Fibroblast of lung (primary cell): ENCODE measurements at regions not wholly inside any gene's neighbourhood (a gene's known extent, or its start where the extent isn't known, plus 50 kb on each side); places are given as distances from the start of the nearest gene placed in this dataset.

Experiments used
- EZH2 ChIP-seq: IDR thresholded peaks from 2 replicates; pipeline ENCODE4 v1.5.1; 2012; ENCODE audit warnings: low read length, control low read depth, mild to moderate bottlenecking; ENCODE audit errors: missing control alignments
- TF ChIP-seq, protein P1 (sequence below), 2 donors: IDR thresholded peaks in 1 of 2; conservative IDR thresholded peaks in 1 of 2; 1 replicate in 1 of 2; 2 replicates in 1 of 2; pipeline ENCODE4 v1.5.1; 2011 to 2012; ENCODE audit warnings: low read length in 2 of 2, control low read depth in 1 of 2, inconsistent platforms in 1 of 2, low read depth in 1 of 2, mild to moderate bottlenecking in 1 of 2

DNA sequence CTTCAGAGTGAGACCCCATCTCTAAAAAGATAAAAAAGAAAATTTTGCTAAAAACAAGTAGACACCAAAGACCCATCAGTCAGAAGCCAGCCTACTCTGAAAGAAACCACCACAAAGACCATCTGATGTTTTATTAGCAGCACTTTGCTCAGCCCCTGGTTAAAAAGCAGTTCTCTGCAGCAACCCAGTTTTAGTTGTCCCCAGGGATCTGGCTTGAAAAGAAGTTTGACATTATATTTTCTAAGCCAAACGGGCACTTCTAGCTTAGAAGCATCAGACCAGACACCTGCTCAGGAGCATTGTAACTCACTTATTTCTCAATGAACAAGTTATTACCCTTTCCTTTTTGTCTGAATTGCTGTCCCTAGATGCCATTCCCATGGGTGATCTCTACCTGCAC, 164.2 kb upstream of the ETAA1 start:
- TF ChIP-seq EZH2 = no peak
- TF ChIP-seq, protein P1, sequence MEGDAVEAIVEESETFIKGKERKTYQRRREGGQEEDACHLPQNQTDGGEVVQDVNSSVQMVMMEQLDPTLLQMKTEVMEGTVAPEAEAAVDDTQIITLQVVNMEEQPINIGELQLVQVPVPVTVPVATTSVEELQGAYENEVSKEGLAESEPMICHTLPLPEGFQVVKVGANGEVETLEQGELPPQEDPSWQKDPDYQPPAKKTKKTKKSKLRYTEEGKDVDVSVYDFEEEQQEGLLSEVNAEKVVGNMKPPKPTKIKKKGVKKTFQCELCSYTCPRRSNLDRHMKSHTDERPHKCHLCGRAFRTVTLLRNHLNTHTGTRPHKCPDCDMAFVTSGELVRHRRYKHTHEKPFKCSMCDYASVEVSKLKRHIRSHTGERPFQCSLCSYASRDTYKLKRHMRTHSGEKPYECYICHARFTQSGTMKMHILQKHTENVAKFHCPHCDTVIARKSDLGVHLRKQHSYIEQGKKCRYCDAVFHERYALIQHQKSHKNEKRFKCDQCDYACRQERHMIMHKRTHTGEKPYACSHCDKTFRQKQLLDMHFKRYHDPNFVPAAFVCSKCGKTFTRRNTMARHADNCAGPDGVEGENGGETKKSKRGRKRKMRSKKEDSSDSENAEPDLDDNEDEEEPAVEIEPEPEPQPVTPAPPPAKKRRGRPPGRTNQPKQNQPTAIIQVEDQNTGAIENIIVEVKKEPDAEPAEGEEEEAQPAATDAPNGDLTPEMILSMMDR (conservative IDR thresholded peaks at IDR 0.05 in 1 of 2, IDR thresholded peaks at IDR 0.05 in 1 of 2; ENCODE audit: low read depth in 1 of 2, low read length in 2 of 2) = no peak
